Activated CD8-positive, alpha-beta memory T cell treated with anti-CD3 and anti-CD28 coated beads, Interleukin-2, amount 50 U/mL, for 1 hour (primary cell): ENCODE measurements at regions not wholly inside any gene's neighbourhood (a gene's known extent, or its start where the extent isn't known, plus 50 kb on each side); places are given as distances from the start of the nearest gene placed in this dataset.

Source experiments
- DNase-seq: peaks from one replicate; pipeline ENCODE4 v3.0.0-alpha.2; 2020; ENCODE audit errors: extremely low read depth

GRCh38 chr2:60400462-60401246 is 152.8 kb downstream of the BCL11A start:
- DNase-seq = no peak

- no peak for DNase-seq
Measured at GRCh38 chr2:60394463-60394862, 159.0 kb downstream of the BCL11A start.

DNA sequence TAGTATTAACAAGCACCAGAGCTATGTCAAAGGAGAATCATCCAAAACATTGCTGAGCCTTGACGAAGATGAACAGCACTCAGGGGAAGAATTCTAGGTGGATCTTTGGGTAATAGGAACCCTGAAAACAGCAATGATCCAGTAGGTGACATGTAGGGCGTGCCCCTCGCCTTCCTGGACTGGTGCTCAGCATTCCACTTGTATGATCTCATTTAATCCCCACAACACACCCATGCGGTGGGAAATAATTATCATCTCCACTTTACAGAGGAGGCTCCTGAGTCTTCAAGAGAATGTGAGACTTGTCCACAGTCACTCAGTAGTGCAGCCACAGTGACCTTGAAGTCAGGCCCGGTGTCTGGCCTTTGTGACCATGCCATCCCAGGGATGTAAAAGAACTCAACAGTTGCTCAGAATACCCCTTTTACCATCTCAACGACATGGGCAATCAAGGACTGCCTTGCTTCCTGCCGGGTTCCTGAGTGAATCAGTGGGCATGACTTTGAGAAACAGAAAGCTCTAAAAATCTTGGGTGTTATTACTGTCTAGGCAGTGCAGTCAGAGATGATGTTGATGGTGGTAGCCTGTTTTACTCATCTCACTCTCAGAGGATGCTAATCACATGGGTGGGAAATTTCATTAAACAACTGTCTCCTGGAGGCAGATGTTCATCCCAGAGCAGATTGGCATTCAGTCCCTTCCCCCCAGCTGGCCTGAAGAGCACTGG is 161.6 kb downstream of the BCL11A start:
- DNase-seq = no peak

GRCh38 chr2:60391230-60391629 is 162.2 kb downstream of the BCL11A start:
- DNase-seq = no peak

GRCh38 chr2:60386436-60386835 is 167.0 kb downstream of the BCL11A start:
- DNase-seq = no peak

DNA sequence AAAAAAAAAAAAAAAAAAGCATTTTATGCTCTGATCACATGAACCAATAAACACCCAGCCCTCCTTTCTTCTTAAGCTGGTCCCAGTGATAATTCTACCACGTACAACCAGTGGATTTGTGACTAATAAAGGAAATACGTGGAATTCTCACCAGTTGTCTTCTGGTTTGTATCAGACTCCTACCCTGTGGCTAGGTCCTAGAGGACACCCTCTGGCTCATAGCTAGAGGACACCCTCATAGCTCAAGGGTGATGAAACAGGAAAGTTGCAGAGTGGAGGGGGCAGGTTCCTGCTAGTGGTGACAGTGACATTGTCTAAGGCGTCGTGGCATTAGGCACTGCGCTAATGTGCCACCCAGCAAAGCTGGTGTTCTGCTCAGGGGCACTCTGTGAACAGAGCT is 167.8 kb downstream of the BCL11A start:
- no peak for DNase-seq

GRCh38 chr2:60383401-60384143 is 169.9 kb downstream of the BCL11A start:
- DNase-seq = no peak

DNA sequence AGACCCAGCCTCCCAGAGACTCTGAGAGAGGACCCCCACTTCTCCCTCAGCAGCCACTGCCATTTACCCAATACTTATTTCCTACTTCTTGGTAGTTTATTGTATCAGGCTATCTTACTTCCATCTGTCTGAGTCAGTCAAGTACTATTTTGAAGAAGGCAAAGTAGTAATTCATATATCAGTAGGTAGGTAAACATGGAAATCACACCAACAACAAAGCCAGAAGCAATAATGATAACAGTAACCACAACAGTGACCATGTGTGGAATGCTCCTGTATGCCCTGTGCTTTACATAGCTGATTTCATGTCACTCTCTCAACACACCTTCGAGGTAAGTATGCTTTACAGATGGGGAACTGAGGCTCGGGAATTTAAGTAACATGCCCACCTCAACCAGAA is 173.0 kb downstream of the BCL11A start:
- DNase-seq = no peak

DNA sequence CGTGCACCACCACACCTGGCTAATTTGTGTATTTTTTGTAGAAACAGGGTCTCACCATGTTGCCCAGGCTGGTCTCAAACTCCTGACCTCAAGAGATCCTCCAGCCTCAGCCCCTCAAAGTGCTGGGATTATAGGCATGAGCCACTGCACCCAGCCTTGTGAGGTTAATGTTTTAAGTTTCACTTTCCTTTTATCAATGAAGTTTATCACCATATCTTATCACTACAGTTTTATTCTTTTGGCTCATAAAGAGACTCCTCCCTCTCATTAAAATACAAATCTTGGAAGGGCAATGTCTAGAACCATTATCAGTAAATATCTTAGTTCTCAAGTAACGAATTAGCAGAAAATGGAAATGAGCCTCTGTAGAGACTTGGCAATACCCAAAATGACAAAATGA is 173.8 kb downstream of the BCL11A start:
- no peak for DNase-seq

GRCh38 chr2:60379216-60379615 is 174.2 kb downstream of the BCL11A start:
- DNase-seq = no peak

GRCh38 chr2:60377825-60378224 is 175.6 kb downstream of the BCL11A start:
- DNase-seq = no peak

GRCh38 chr2:60376252-60376651 is 177.2 kb downstream of the BCL11A start:
- DNase-seq = no peak

DNA sequence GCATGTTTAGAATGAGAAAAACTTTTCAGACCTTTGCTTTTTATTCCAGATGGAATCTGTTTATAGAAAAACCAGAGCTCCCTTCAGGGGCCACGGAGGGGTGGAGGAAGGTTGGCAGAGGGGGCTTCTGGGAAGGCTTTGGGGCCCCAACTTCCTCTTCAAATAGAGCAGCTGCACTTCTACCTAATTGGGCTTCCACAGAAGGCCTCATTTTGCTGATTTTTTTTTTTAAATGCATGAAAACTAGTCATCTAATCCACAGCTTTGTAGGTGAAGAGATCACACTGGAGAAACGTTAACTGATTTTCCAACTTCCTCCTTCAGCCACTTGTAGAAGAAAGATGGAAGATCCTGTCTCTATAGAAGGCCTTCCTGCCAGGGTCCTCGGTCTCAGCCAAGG is 181.8 kb downstream of the BCL11A start:
- DNase-seq = no peak

DNA sequence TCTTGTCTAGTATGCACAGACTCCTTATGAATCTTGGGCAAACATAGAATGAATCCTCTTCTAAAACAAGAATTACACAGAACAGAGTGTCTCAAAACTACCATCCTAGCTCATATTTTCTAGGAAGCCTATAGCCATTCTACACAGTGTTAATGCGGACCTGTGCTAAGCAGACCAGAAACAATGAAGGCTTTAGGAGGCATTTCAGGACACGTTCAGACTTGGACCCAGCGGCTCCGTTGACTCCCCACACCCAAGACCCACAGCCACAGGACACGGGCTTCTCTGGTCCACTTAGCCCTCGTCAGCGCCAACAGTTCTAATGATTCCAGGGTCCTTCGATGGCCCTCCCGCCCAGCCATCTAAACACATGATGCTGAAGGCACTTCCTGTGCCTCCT is 182.2 kb downstream of the BCL11A start:
- DNase-seq = no peak

DNA sequence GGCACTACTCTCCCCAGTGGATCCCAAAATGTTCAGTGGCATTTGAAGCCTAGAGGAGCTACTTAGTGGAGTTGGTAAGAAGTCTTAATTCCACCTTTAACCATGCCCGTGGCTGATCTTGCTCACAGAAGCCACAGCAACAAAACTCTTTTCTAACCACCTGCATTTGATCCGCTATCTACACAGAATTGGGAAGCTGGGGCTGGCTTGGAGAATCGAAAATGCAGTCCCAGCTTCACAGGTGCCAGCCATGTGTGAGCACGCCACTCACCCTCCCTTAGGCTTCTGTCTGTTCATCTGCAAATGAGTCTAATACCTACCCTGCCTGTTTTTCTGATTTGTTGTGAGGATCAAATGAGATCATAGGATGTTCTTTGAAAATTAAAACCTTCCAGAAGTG is 182.6 kb downstream of the BCL11A start:
- DNase-seq = no peak

- DNase-seq = no peak
Measured at GRCh38 chr2:60368456-60368855, 185.0 kb downstream of the BCL11A start.

GRCh38 chr2:60366135-60366712 is 187.2 kb downstream of the BCL11A start:
- DNase-seq = no peak

DNA sequence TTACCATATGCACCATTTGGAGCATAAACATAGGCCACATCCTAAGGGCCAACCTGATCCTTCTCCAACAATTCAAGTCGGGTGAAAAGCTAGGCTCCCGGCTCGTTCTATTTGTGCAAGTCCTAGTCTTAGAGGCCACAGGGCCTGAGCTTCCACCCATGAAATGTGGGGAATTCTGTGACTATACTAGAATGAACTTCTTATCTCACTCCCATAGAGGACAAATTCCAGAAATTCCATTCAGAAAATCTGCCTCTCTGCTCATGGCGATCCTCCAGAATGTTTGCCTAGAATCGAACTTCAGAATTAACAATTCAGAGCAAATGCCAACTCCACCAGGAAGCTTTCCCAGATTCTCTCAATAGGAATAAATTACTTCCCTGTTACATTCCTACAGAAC is 187.9 kb downstream of the BCL11A start:
- no peak for DNase-seq

DNA sequence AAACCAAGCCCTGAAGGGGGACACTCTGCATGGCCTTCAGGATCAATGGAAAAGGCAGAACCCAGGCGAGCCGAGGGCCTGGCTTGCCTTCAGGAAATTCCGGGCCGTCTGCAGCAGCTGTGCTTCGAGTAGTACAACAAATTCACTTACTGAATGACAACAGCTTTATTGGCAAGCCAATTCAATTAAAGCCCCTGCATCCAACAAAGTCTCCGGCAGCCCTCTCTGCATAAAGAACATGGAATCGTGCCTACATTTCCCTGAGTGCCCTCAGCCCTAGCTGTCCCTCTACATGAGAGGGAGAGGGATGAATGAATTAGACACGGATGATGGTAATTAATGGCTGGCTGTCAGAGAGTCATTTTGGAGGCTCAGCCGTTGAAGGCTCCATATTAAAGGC is 189.0 kb downstream of the BCL11A start:
- no peak for DNase-seq

GRCh38 chr2:60361498-60361897 is 192.0 kb downstream of the BCL11A start:
- no peak for DNase-seq

DNA sequence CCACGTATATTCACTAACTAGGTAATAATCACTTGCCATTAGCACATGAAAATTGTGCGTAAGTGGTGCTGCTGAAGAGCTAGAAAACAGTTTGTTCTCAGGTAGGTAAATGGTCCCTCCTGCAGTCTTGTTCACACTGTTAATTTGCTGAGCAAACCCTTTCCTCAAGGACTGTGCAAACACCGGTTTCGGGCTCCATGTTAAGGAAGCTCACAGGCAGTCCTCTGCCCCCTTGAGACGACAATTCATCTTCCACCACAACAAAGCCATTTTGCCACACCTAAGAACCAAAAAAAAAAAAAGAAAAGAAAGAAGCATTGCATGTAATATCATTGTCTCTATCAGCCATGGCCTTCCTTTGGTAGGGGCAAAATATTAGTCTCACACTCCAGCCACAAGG is 193.9 kb downstream of the BCL11A start:
- DNase-seq = no peak

DNA sequence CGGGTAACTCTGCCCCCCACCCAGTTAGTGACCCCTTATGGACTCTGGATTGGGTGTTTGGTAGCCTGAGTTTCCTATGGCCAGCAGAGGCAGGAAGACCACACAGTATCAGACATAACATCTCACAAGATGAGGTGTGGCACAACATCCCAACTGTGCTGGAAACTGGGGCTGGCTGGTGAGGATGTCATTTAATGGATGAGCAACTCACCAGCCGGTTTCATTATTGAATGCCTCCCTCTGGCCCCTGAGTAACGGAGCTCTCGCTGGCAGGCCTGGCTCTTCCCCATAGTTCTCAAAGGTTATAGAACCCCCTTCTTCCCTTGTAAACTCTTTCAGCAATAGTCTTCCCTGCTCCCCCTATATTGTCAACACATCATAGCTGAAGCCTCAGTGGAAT is 195.0 kb downstream of the BCL11A start:
- no peak for DNase-seq
